Kidney epithelial cell (primary cell): ENCODE measurements at regions not wholly inside any gene's neighbourhood (a gene's known extent, or its start where the extent isn't known, plus 50 kb on each side); places are given as distances from the start of the nearest gene placed in this dataset.

Experiments used
- DNase-seq: peaks from one replicate; pipeline ENCODE4 v3.0.0-alpha.2; 2010; ENCODE audit warnings: low read depth
- H3K27me3 ChIP-seq: 2 replicates; pipeline ENCODE4 v1.6.0; 2011; ENCODE audit warnings: low read length; ENCODE audit not compliant: control insufficient read depth, insufficient read depth
- H3K36me3 ChIP-seq: 2 replicates; pipeline ENCODE4 v1.5.1; 2011; ENCODE audit warnings: low read length; ENCODE audit not compliant: control insufficient read depth, insufficient read depth
- H3K4me3 ChIP-seq: 2 replicates; pipeline ENCODE4 v1.5.1; 2011; ENCODE audit warnings: low read depth, mild to moderate bottlenecking, control low read depth, low read length
- TF ChIP-seq, protein P1 (sequence below): IDR thresholded peaks from 2 replicates; pipeline ENCODE4 v1.5.1; 2011; ENCODE audit warnings: mild to moderate bottlenecking, moderate library complexity, low read length, control low read depth, inconsistent platforms; ENCODE audit not compliant: insufficient read depth, poor library complexity, severe bottlenecking

GRCh38 chr12:67019070-67019469 lies 250.1 kb upstream of the CAND1 start:
- no peaks in the 10 kb centered on the region for H3K27me3 ChIP-seq
- no peak overlapping the region for H3K4me3 ChIP-seq
- H3K36me3 ChIP-seq, result no peaks in the 10 kb centered on the region
- TF ChIP-seq, protein P1, sequence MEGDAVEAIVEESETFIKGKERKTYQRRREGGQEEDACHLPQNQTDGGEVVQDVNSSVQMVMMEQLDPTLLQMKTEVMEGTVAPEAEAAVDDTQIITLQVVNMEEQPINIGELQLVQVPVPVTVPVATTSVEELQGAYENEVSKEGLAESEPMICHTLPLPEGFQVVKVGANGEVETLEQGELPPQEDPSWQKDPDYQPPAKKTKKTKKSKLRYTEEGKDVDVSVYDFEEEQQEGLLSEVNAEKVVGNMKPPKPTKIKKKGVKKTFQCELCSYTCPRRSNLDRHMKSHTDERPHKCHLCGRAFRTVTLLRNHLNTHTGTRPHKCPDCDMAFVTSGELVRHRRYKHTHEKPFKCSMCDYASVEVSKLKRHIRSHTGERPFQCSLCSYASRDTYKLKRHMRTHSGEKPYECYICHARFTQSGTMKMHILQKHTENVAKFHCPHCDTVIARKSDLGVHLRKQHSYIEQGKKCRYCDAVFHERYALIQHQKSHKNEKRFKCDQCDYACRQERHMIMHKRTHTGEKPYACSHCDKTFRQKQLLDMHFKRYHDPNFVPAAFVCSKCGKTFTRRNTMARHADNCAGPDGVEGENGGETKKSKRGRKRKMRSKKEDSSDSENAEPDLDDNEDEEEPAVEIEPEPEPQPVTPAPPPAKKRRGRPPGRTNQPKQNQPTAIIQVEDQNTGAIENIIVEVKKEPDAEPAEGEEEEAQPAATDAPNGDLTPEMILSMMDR, result no peak
- no peak for DNase-seq

GRCh38 chr12:67025543-67026114 lies 243.5 kb upstream of the CAND1 start:
- H3K27me3 ChIP-seq, result no peaks in the 10 kb centered on the region
- H3K4me3 ChIP-seq, result no peak overlapping the region
- DNase-seq, result no peak
- H3K36me3 ChIP-seq, result no peaks in the 10 kb centered on the region
- TF ChIP-seq, protein P1, result peak; percentile 82

DNA sequence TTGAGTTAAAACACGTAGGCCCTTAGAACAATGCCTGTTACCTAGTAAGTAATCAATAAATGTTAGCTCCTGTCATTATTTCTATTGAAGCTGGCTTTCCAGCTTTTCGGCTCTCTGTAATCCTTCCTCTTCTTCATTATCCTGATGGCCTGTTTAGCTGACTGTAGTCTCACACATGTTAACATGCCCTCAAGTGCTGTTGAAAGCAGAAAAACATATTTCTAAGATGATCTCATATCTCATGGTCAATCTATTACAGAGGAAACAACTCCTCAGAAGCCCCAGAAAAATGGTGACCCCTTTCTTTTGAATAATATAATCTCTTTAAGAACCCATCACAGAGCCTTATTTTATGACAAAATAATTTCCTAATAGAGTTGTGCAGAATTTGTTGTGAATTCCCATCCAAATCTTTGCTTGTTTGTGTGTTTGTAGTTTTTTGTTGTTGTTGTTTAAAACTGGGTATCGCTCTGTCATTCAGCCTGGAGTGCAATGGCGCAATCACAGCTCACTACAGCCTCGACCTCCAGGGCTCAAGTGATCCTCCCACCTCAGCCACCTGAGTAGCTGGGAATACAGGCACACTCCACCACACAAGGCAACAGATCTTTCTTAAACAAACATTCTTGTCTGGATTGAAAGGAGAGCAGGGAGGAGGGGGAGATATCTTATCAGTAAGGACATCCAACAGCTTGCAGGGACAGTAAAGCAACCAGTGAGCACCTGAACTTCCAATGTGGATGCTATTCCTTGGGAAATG lies 242.5 kb upstream of the CAND1 start:
- H3K27me3 ChIP-seq, result no peaks in the 10 kb centered on the region
- no peaks in the 10 kb centered on the region for H3K36me3 ChIP-seq
- no peak for DNase-seq
- no peak overlapping the region for H3K4me3 ChIP-seq
- TF ChIP-seq, protein P1, result no peak

- Histone ChIP-seq H3K27me3 (no peaks in the 10 kb centered on the region), H3K4me3 (no peak overlapping the region), H3K36me3 (no peaks in the 10 kb centered on the region)
- DNase-seq, result no peak
- TF ChIP-seq, protein P1, result no peak
Measured at GRCh38 chr12:67028529-67028928, 240.6 kb upstream of the CAND1 start.

- no peak for DNase-seq
- Histone ChIP-seq H3K36me3 (no peaks in the 10 kb centered on the region), H3K27me3 (no peaks in the 10 kb centered on the region), H3K4me3 (no peak overlapping the region)
- TF ChIP-seq, protein P1, result no peak
Measured at GRCh38 chr12:67034110-67034879, 234.9 kb upstream of the CAND1 start.
